Tongue (tissue), 1 donor: ENCODE measurements at regions not wholly inside any gene's neighbourhood (a gene's known extent, or its start where the extent isn't known, plus 50 kb on each side); places are given as distances from the start of the nearest gene placed in this dataset.
"Not testable (repeated sequence)": the region's sequence is repeated elsewhere in the genome, so short reads cannot be mapped to it uniquely, and the experiment has no call there.

ENCODE experiments used
- DNase-seq: peaks from one replicate; pipeline ENCODE4 v3.0.0-alpha.2; 2015

GRCh38 chr16:5239472-5240277 is 142.1 kb upstream of the EEF2KMT start:
- DNase-seq = peak; percentile 50

- DNase-seq = no peak
Measured at GRCh38 chr16:5235119-5235518, 137.5 kb upstream of the EEF2KMT start.

- DNase-seq = no peak
Measured at GRCh38 chr16:5234295-5235050, 136.9 kb upstream of the EEF2KMT start.

GRCh38 chr16:5231246-5231759 is 133.7 kb upstream of the EEF2KMT start:
- no peak for DNase-seq

- no peak for DNase-seq
Measured at GRCh38 chr16:5228369-5228768, 130.8 kb upstream of the EEF2KMT start.

- no peak for DNase-seq
Measured at GRCh38 chr16:5225931-5226655, 128.5 kb upstream of the EEF2KMT start.

- no peak for DNase-seq
Measured at GRCh38 chr16:5222761-5223160, 125.2 kb upstream of the EEF2KMT start.

GRCh38 chr16:5221831-5222230 is 124.2 kb upstream of the EEF2KMT start:
- DNase-seq = not testable (repeated sequence)

- no peak for DNase-seq
Measured at GRCh38 chr16:5220705-5221104, 123.1 kb upstream of the EEF2KMT start.

- DNase-seq = peak; percentile 63
Measured at GRCh38 chr16:5216441-5217080, 119.0 kb upstream of the EEF2KMT start.

- DNase-seq = peak; percentile 89
Measured at GRCh38 chr16:5215901-5216300, 118.3 kb upstream of the EEF2KMT start.

GRCh38 chr16:5214466-5214865 is 116.9 kb upstream of the EEF2KMT start:
- DNase-seq = no peak

- peak; percentile 32 for DNase-seq
Measured at GRCh38 chr16:5212501-5212900, 114.9 kb upstream of the EEF2KMT start.

- DNase-seq = peak; percentile 45
Measured at GRCh38 chr16:5207862-5208498, 110.4 kb upstream of the EEF2KMT start.

- no peak for DNase-seq
Measured at GRCh38 chr16:5207001-5207523, 109.5 kb upstream of the EEF2KMT start.

- peak; percentile 84 for DNase-seq
Measured at GRCh38 chr16:5206331-5206990, 108.9 kb upstream of the EEF2KMT start.

- peak; percentile 54 for DNase-seq
Measured at GRCh38 chr16:5205361-5206040, 107.9 kb upstream of the EEF2KMT start.

- not testable (repeated sequence) for DNase-seq
Measured at GRCh38 chr16:5203675-5204074, 106.1 kb upstream of the EEF2KMT start.

- no peak for DNase-seq
Measured at GRCh38 chr16:5200123-5200522, 102.5 kb upstream of the EEF2KMT start.

GRCh38 chr16:5196204-5196603 is 98.6 kb upstream of the EEF2KMT start:
- no peak for DNase-seq
